ENCODE measurements at regions not wholly inside any gene's neighbourhood (a gene's known extent, or its start where the extent isn't known, plus 50 kb on each side); places are given as distances from the start of the nearest gene placed in this dataset.

GRCh38 chr3:137217733-137218132 lies 259.9 kb downstream of the IL20RB start:
- no peak for DNase-seq (ENCODE audit: low read depth)
- H3K27me3 ChIP-seq (ENCODE audit: control insufficient read depth, insufficient read depth, low read length) = no peaks in the 10 kb centered on the region
- no peaks in the 10 kb centered on the region for H3K36me3 ChIP-seq (ENCODE audit: control insufficient read depth, insufficient read depth, low read length)
- TF ChIP-seq CTCF (IDR thresholded peaks at IDR 0.05; ENCODE audit: insufficient read depth, low read length, poor library complexity, severe bottlenecking) = peak; percentile 14
- no peak overlapping the region for H3K4me3 ChIP-seq (ENCODE audit: low read depth, low read length)

DNA sequence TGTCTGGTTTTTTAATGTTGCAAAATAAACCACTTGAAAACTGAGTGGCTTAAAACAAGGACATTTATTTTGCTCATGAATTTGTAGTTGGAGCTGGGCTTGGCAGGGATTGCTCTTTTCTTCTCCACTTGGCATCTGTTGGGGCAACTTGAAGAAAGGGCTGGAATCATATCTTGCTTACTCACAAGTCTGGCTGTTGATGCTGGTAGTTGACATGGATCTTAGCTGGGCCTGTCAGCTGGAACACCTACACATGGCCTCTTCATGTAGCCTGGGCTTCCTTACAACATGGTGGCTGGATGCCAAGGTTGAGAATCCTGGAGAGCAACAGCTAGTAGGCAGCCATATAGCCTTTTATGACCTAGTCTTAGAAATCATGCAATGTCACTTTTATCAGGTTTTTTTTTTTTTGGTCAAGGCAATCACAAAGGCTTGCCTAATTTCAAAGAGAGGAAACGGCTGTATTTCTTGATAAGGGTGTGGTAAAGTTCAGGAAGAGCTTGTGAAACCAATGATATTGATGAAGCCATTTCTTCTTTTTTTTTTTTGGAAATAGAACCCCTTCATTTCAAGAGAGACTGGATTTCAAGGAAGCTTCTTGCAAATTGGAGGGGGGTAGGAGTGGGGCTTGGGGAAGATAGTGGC lies 262.1 kb downstream of the IL20RB start:
- Histone ChIP-seq H3K36me3 (ENCODE audit: control insufficient read depth, insufficient read depth, low read length) (no peaks in the 10 kb centered on the region), H3K27me3 (ENCODE audit: control insufficient read depth, insufficient read depth, low read length) (no peaks in the 10 kb centered on the region), H3K4me3 (ENCODE audit: low read depth, low read length) (no peak overlapping the region)
- no peak for DNase-seq (ENCODE audit: low read depth)
- TF ChIP-seq CTCF (IDR thresholded peaks at IDR 0.05; ENCODE audit: insufficient read depth, low read length, poor library complexity, severe bottlenecking) = no peak

DNA sequence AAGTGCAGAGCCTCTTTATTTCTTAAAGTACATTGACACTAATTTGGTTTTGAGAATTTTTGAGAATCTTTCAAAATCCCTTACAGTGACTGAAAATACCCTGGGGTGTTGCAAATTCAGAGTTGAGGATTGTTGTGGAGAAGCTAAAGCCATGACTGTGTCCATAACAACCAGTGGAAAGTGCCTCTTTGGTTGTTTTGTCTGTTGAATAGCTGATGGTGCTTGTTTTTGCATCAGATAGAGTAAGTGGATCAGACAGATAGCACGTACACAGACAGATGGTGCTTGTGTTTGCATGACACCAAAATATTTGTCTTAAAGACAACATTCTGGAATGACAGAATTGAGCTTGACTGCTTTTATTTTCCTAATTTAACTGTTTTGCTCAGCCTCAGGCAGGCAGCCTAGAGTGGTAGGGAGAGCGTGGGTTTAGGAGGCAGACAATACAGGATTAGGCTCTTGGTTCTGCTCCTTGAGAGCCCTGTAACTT lies 265.0 kb downstream of the IL20RB start:
- DNase-seq (ENCODE audit: low read depth) = no peak
- H3K4me3 ChIP-seq (ENCODE audit: low read depth, low read length) = no peak overlapping the region
- no peaks in the 10 kb centered on the region for H3K27me3 ChIP-seq (ENCODE audit: control insufficient read depth, insufficient read depth, low read length)
- H3K36me3 ChIP-seq (ENCODE audit: control insufficient read depth, insufficient read depth, low read length) = no peaks in the 10 kb centered on the region
- no peak for TF ChIP-seq CTCF (IDR thresholded peaks at IDR 0.05; ENCODE audit: insufficient read depth, low read length, poor library complexity, severe bottlenecking)

DNA sequence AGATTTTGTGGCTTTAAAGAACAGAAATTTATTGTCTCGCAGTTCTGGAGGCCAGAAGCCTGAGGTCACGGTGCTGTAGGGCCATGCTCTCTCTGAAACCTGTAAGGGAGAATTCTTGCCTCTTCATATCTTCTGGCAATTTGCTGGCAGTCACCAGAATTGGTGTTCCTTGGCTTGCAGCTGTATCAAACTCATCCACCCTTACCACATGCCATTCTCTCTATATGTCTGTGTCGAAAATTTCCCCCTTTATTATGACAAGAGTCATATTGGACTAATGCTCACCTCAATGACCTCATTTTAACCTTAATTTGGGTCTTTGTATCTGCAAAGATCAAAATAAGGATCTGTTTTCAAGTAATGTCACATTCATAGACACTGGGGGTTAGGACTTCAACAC lies 266.7 kb downstream of the IL20RB start:
- no peak overlapping the region for H3K4me3 ChIP-seq (ENCODE audit: low read depth, low read length)
- H3K27me3 ChIP-seq (ENCODE audit: control insufficient read depth, insufficient read depth, low read length) = no peaks in the 10 kb centered on the region
- no peak for DNase-seq (ENCODE audit: low read depth)
- TF ChIP-seq CTCF (IDR thresholded peaks at IDR 0.05; ENCODE audit: insufficient read depth, low read length, poor library complexity, severe bottlenecking) = no peak
- H3K36me3 ChIP-seq (ENCODE audit: control insufficient read depth, insufficient read depth, low read length) = no peaks in the 10 kb centered on the region

GRCh38 chr3:137242836-137243400 lies 285.1 kb downstream of the IL20RB start:
- Histone ChIP-seq H3K36me3 (ENCODE audit: control insufficient read depth, insufficient read depth, low read length) (no peaks in the 10 kb centered on the region), H3K4me3 (ENCODE audit: low read depth, low read length) (no peak overlapping the region), H3K27me3 (ENCODE audit: control insufficient read depth, insufficient read depth, low read length) (no peaks in the 10 kb centered on the region)
- DNase-seq (ENCODE audit: low read depth) = no peak
- TF ChIP-seq CTCF (IDR thresholded peaks at IDR 0.05; ENCODE audit: insufficient read depth, low read length, poor library complexity, severe bottlenecking) = no peak

GRCh38 chr3:137246491-137246890 lies 288.7 kb downstream of the IL20RB start:
- no peak for TF ChIP-seq CTCF (IDR thresholded peaks at IDR 0.05; ENCODE audit: insufficient read depth, low read length, poor library complexity, severe bottlenecking)
- DNase-seq (ENCODE audit: low read depth) = no peak
- Histone ChIP-seq H3K36me3 (ENCODE audit: control insufficient read depth, insufficient read depth, low read length) (no peaks in the 10 kb centered on the region), H3K27me3 (ENCODE audit: control insufficient read depth, insufficient read depth, low read length) (no peaks in the 10 kb centered on the region), H3K4me3 (ENCODE audit: low read depth, low read length) (no peak overlapping the region)
